HG03439 (cell line): ENCODE measurements at regions not wholly inside any gene's neighbourhood (a gene's known extent, or its start where the extent isn't known, plus 50 kb on each side); places are given as distances from the start of the nearest gene placed in this dataset.

Experiments
- ATAC-seq: cut with Tn5 transposase; IDR thresholded peaks from one replicate; pipeline ENCODE4 v1.9.1; 2021; ENCODE audit warnings: mild to moderate bottlenecking, moderate library complexity; ENCODE audit not compliant: unreplicated experiment

DNA sequence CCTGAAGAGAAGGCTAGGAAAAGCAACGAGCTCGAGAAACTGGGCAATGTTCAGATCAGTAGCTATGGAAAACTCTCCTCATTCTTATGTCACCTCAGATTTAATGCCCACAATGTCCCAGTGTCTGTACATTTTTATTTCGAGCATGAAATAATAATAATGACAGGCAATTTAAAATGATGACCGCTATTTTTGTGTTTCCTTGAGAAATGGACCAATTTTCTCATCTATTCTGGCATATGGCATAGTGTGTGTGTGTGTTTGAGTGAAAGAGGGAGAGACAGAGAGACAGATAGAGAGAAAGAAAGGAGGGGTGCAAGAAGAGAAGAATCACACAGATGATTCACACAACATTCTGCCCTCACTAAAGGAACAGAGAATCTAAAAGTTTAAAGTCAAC lies 119.1 kb upstream of the C1orf21 start:
- ATAC-seq: no peak

DNA sequence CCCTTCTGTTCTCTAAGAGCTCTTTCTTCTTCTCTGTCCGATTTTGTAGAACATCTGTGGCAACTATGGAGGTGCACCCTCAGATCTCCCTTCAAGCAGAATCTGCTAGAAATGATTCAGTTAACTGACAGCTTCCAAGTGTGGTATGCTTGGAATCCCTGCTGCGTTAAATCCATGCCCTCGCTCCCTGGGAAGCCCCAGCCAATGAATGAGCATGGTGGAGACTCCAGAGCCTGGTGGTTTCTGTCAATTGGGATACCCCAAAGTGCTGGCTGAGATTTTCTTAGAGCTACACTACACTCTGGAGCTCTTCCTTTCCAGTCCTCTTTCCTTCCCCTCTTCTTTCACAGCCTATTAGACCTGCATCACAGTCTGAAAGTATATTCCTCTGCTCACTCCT lies 116.3 kb upstream of the C1orf21 start:
- no peak for ATAC-seq

- no peak for ATAC-seq
These were observed 114.5 kb upstream of the C1orf21 start for GRCh38 chr1:184272175-184272866.

- no peak for ATAC-seq
These were observed 110.4 kb upstream of the C1orf21 start for GRCh38 chr1:184276416-184276815.

DNA sequence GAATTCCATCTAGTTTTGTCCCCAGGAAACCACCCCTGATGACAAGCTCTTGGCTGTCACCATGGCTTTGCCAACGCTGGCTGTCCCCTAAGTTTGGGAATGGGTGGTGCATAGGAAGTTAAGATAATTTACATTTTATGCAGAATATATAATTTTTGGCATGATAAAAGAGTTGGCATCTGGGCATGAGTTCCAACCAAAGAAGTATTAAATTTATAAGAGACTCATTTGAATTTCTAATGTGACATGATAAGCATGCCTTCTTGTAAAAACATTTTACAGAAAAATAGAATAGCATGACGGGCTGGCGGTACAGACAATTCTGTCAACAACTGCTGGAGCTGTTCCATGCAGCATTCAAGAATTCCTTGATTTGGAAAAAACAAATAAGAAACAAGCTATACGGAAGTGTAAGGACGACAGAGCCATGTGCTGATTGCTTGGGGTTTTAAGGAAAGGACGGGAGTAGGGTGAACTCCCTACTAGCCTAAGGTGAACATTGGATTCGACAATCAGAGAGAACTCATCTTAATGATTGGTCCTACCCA lies 106.8 kb upstream of the C1orf21 start:
- no peak for ATAC-seq

- no peak for ATAC-seq
These were observed 102.8 kb upstream of the C1orf21 start for GRCh38 chr1:184283999-184284398.

DNA sequence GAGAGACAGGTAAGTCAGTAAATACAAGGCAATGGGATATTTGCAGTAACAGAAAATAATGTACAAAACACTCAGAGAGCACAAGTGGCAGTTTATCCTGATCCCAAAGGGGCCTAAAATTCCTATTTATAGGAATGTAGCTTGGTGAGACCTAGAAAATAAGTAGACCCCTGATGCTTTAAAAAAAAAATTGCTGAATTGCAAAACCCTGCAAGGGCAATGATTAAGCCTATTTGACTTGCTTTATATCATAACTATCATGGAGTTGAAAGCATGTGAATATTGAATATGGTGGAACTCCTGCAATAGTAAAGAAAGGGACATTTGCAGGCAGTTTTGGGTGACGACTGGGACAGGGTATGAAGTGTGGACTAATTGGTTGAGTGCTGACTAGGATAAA lies 101.9 kb upstream of the C1orf21 start:
- no peak for ATAC-seq

- ATAC-seq: no peak
These were observed 101.3 kb upstream of the C1orf21 start for GRCh38 chr1:184285401-184286087.

- no peak for ATAC-seq
These were observed 99.8 kb upstream of the C1orf21 start for GRCh38 chr1:184287001-184287400.

- no peak for ATAC-seq
These were observed 96.8 kb upstream of the C1orf21 start for GRCh38 chr1:184289825-184290550.

DNA sequence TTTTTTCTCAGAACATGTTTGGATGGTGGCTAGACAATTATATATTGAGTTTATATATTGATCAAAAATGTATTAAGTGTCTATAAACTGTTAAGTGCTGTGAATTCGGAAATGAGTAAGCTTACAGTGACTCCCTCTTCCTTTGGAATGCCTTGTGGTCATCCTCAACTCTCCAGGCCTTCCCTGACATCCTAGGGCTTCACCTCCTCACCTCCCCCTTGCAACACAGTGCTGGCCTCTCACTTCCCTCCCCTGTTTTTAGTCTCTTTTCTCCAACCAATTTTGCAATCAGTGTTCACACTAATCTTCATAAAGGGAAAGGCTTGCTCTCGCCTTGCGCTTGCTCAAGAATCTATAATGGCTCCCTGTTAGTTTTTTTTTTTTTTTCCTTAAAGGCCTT lies 95.1 kb upstream of the C1orf21 start:
- no peak for ATAC-seq

DNA sequence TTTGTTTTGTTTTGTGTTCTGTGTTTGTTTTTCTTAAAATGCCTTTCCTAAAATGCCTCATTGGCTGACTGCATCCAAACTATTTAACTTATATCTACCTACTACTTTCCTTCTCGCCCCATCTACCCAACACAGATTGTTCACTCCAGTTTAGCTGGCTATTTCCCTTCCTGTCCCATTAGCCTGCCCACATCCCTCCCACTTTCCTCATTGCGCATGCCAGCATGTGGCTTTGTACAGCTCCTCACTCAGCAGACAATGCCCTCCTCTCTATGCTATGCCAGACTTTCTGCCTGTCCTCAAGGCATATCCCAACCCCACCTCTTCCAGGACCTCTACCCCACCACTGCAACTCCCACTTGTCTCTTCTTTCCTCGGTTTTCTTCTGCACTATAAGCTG lies 94.7 kb upstream of the C1orf21 start:
- no peak for ATAC-seq

DNA sequence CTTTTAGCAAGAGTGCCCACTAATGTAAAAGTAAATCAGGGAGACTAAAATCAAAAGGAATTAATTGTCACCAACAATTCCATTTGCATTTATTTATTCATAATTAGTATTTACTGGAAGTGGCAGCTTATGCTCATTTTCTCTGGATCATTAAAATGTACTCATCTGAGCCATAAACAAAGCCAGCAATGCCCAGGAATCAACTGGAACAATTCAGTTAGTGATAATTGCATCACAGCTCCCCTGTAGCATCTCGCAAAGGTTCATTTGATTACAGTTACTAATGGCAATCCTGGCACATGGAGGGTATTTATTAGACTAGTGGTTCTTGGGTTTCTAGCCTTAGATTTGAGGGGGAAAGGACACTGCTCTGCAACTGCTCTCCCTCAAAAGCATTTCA lies 92.7 kb upstream of the C1orf21 start:
- no peak for ATAC-seq

GRCh38 chr1:184296466-184297243 lies 90.2 kb upstream of the C1orf21 start:
- ATAC-seq: no peak

DNA sequence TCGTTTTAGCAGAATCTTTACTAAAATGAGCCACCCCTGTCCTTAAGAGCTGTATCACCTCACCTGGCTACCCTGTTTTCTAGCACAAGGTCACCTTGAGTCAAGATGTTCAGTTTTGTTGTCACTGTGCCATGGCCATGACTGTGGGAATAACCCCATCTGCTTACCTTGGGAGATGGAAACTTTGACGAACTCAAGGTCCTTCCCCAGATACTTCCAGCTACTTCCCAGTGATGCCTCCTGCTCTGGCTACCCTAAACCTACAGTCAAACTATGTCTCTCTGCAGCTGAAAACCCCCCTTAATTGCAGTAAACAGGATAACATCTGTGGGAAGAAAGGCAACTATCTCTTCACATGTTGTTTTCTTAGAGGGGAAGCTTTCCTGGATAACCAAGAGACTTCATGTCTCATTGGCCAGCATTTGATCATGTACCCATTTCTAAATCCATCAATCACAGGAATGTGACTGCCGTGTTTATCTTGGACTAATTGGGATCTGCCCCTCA lies 89.5 kb upstream of the C1orf21 start:
- ATAC-seq: no peak

DNA sequence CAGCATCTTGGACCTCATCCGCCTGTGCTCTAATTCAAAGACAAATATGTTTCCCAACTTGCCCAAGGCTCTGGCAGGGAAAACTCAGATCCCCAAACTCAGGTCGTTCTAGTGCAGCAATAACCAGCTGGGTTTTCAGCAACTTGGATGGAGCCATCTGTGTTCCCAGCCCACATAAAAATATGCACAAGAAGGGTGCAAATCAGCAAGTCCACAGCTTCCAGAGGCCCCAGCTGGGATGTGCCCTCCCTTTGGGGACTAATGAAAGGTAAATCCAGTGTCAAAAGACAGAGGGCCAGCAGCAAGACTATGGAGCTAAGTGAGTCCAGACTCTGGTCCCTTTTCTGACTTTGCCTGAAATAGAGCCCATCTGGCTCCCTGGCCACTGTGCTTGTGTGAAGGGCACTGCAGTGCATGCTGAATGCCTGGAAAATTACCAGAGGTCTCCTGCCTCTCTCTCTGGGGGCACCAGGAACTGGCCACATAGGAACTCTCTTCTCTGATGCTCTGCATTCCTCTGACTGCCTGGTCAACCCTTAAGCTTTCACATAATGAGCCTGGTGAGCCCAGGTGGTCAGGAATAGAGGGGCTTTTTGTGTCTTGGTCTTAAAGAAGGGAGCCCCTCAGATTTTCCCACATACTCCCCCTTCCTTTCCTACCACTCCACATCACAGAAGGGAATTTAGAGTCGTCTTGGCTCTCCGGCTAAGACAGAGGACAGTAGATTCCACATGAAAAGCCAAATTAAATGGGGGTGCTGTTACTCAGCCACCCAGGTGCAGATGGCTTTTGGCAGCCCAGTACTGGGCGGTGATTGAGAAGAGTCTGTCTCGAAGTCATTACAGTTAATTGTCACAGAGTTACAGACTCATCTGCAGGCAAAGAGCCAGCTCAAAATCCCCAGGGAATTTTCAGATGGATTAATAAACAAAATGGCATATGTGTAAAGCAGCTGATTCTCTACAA lies 88.1 kb upstream of the C1orf21 start:
- no peak for ATAC-seq

DNA sequence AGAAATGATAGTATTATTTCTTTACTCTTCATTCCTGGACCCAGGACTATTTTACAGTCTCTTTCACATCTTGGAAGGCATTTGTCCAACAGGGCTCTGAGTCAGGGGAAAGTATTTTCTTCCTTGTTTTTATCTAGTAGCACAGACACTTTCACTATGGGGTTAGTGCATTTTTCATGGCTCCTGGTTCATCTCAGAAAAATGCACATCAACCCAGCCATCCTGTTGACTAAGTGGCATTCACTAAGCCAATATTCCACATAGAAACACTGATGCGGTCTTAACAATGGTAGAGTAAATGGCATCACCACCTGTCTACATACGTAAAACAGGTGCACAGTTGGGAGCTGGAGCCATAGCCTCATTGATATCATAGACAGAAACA lies 87.4 kb upstream of the C1orf21 start:
- ATAC-seq: no peak

DNA sequence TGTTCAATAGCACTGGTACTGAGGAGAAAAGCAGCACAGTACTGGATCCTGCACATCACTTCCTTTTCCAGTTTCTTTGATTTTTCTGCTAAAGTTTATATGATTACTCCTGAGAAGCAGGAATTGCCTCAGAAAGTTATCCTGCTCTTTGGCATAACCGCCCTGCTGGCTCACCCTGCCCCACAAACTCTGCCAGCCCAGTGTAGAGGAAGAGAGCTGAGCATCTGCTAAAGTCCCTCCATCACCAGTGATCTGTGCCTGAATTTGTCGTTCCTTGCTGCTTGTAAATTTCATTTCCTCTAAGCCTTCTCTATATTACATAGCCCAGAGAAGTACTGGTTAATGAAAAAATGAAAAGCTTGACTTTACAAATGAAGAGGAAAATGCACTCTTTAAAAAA lies 87.0 kb upstream of the C1orf21 start:
- no peak for ATAC-seq

- no peak for ATAC-seq
These were observed 86.4 kb upstream of the C1orf21 start for GRCh38 chr1:184300446-184300845.

DNA sequence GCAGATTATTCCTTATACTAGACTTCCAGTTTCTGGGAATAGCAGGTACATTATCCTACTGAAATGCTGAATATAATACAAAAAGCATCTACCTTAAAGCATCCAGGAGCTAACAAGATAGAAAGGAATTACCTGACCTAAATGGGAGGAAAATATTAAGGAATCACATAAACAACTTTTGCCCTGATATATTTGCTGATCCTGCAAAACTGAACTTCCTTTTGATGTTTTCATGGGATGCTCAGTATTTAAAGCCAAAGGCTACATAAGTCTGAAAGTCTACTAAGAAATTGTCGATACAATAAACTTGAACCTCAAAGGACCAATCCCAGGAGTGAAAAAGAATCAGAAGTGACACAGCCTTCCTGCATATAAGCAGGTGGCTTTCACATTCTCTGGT lies 85.6 kb upstream of the C1orf21 start:
- no peak for ATAC-seq
